ENCODE measurements at regions not wholly inside any gene's neighbourhood (a gene's known extent, or its start where the extent isn't known, plus 50 kb on each side); places are given as distances from the start of the nearest gene placed in this dataset.
"Not testable (repeated sequence)": the region's sequence is repeated elsewhere in the genome, so short reads cannot be mapped to it uniquely, and the experiment has no call there.

- H3K4me1 Mint-ChIP-seq (ENCODE audit: low read depth) = no peaks in the 10 kb centered on the region
- H3K36me3 Mint-ChIP-seq (ENCODE audit: insufficient read depth) = no peaks in the 10 kb centered on the region
- H3K27me3 Mint-ChIP-seq = peaks cover 16% of the 10 kb centered on the region
- DNase-seq (ENCODE audit: low spot score, unreplicated experiment) = no peak
- no peaks in the 10 kb centered on the region for H3K9me3 Mint-ChIP-seq (ENCODE audit: low read depth)
- H3K27ac Mint-ChIP-seq = no peak overlapping the region
- TF ChIP-seq CTCF (IDR thresholded peaks at IDR 0.05; ENCODE audit: unreplicated experiment) = no peak
- no peak overlapping the region for H3K4me3 Mint-ChIP-seq (ENCODE audit: low read depth)
Measured at GRCh38 chr3:33977227-33977626, 178.8 kb downstream of the PDCD6IP start.

- Mint-ChIP-seq H3K27me3 (peaks cover 13% of the 10 kb centered on the region), H3K4me1 (ENCODE audit: low read depth) (no peaks in the 10 kb centered on the region), H3K9me3 (ENCODE audit: low read depth) (no peaks in the 10 kb centered on the region), H3K36me3 (ENCODE audit: insufficient read depth) (no peaks in the 10 kb centered on the region), H3K27ac (no peak overlapping the region), H3K4me3 (ENCODE audit: low read depth) (no peak overlapping the region)
- TF ChIP-seq CTCF (IDR thresholded peaks at IDR 0.05; ENCODE audit: unreplicated experiment) = peak; percentile 65
- DNase-seq (ENCODE audit: low spot score, unreplicated experiment) = no peak
Measured at GRCh38 chr3:33980252-33980651, 181.8 kb downstream of the PDCD6IP start.

GRCh38 chr3:33982269-33982798 lies 183.9 kb downstream of the PDCD6IP start:
- H3K27me3 Mint-ChIP-seq = peaks cover 14% of the 10 kb centered on the region
- peaks cover 3% of the 10 kb centered on the region for H3K9me3 Mint-ChIP-seq (ENCODE audit: low read depth)

GRCh38 chr3:33982949-33983348 lies 184.5 kb downstream of the PDCD6IP start:
- H3K27ac Mint-ChIP-seq; H3K4me3 Mint-ChIP-seq (ENCODE audit: low read depth); DNase-seq (ENCODE audit: low spot score, unreplicated experiment); H3K9me3 Mint-ChIP-seq (ENCODE audit: low read depth); H3K36me3 Mint-ChIP-seq (ENCODE audit: insufficient read depth); H3K4me1 Mint-ChIP-seq (ENCODE audit: low read depth): not testable (repeated sequence)
- H3K27me3 Mint-ChIP-seq = peaks cover 17% of the 10 kb centered on the region

More at GRCh38 chr3:33982269-33982798, 183.9 kb downstream of the PDCD6IP start:
- Mint-ChIP-seq H3K36me3 (ENCODE audit: insufficient read depth) (no peaks in the 10 kb centered on the region), H3K4me3 (ENCODE audit: low read depth) (no peak overlapping the region), H3K27ac (no peak overlapping the region), H3K4me1 (ENCODE audit: low read depth) (no peaks in the 10 kb centered on the region)
- no peak for DNase-seq (ENCODE audit: low spot score, unreplicated experiment)
- no peak for TF ChIP-seq CTCF (IDR thresholded peaks at IDR 0.05; ENCODE audit: unreplicated experiment)

- no peak for TF ChIP-seq CTCF (IDR thresholded peaks at IDR 0.05; ENCODE audit: unreplicated experiment)
- no peak overlapping the region for H3K4me3 Mint-ChIP-seq (ENCODE audit: low read depth)
- peaks cover 16% of the 10 kb centered on the region for H3K27me3 Mint-ChIP-seq
- no peak for DNase-seq (ENCODE audit: low spot score, unreplicated experiment)
- H3K27ac Mint-ChIP-seq = no peak overlapping the region
- no peaks in the 10 kb centered on the region for H3K4me1 Mint-ChIP-seq (ENCODE audit: low read depth)
- peaks cover 11% of the 10 kb centered on the region for H3K9me3 Mint-ChIP-seq (ENCODE audit: low read depth)
- no peaks in the 10 kb centered on the region for H3K36me3 Mint-ChIP-seq (ENCODE audit: insufficient read depth)
Measured at GRCh38 chr3:33989229-33989628, 190.8 kb downstream of the PDCD6IP start.

- no peaks in the 10 kb centered on the region for H3K4me1 Mint-ChIP-seq (ENCODE audit: low read depth)
- H3K36me3 Mint-ChIP-seq (ENCODE audit: insufficient read depth) = no peaks in the 10 kb centered on the region
Measured at GRCh38 chr3:33991673-33992072, 193.2 kb downstream of the PDCD6IP start.

More at GRCh38 chr3:33991673-33992072, 193.2 kb downstream of the PDCD6IP start:
- Mint-ChIP-seq H3K27ac (no peak overlapping the region), H3K27me3 (peaks cover 10% of the 10 kb centered on the region), H3K9me3 (ENCODE audit: low read depth) (peaks cover 17% of the 10 kb centered on the region), H3K4me3 (ENCODE audit: low read depth) (no peak overlapping the region)
- no peak for DNase-seq (ENCODE audit: low spot score, unreplicated experiment)
- TF ChIP-seq CTCF (IDR thresholded peaks at IDR 0.05; ENCODE audit: unreplicated experiment) = no peak
